ENCODE measurements at regions not wholly inside any gene's neighbourhood (a gene's known extent, or its start where the extent isn't known, plus 50 kb on each side); places are given as distances from the start of the nearest gene placed in this dataset.

GRCh38 chr3:95437409-95437808 is 1374.5 kb downstream of the NSUN3 start:
- Histone ChIP-seq H3K4me1 (ENCODE audit: low read length) (no peaks in the 10 kb centered on the region), H3K36me3 (replicated peaks; ENCODE audit: low read depth, low read length) (no peaks in the 10 kb centered on the region), H2AFZ (ENCODE audit: low read depth, low read length) (no peak overlapping the region), H3K79me2 (ENCODE audit: low read length) (no peaks in the 10 kb centered on the region), H3K27me3 (ENCODE audit: low read depth, low read length) (no peaks in the 10 kb centered on the region), H3K4me3 (ENCODE audit: low read length) (no peak overlapping the region), H3K27ac (ENCODE audit: low read length) (no peak overlapping the region), H3K9ac (ENCODE audit: low read length) (no peak overlapping the region), H3K4me2 (ENCODE audit: low read length) (no peak overlapping the region), H4K20me1 (ENCODE audit: insufficient read depth, low read length) (no peaks in the 10 kb centered on the region), H3K9me3 (ENCODE audit: insufficient read depth, low read length) (no peaks in the 10 kb centered on the region)
- TF ChIP-seq EZH2phosphoT487 (IDR thresholded peaks at IDR 0.05; ENCODE audit: low read depth) = no peak
- no peak for TF ChIP-seq CTCF (IDR thresholded peaks at IDR 0.05; ENCODE audit: low read depth, low read length)

GRCh38 chr3:95438274-95438673 is 1375.4 kb downstream of the NSUN3 start:
- no peaks in the 10 kb centered on the region for H3K9me3 ChIP-seq (ENCODE audit: insufficient read depth, low read length)
- no peaks in the 10 kb centered on the region for H3K4me1 ChIP-seq (ENCODE audit: low read length)
- H3K9ac ChIP-seq (ENCODE audit: low read length) = no peak overlapping the region
- no peaks in the 10 kb centered on the region for H3K79me2 ChIP-seq (ENCODE audit: low read length)
- H3K36me3 ChIP-seq (replicated peaks; ENCODE audit: low read depth, low read length) = no peaks in the 10 kb centered on the region
- no peak overlapping the region for H3K4me2 ChIP-seq (ENCODE audit: low read length)
- no peaks in the 10 kb centered on the region for H4K20me1 ChIP-seq (ENCODE audit: insufficient read depth, low read length)
- H3K4me3 ChIP-seq (ENCODE audit: low read length) = no peak overlapping the region
- no peak overlapping the region for H3K27ac ChIP-seq (ENCODE audit: low read length)
- no peak overlapping the region for H2AFZ ChIP-seq (ENCODE audit: low read depth, low read length)
- H3K27me3 ChIP-seq (ENCODE audit: low read depth, low read length) = no peaks in the 10 kb centered on the region
- TF ChIP-seq EZH2phosphoT487 (IDR thresholded peaks at IDR 0.05; ENCODE audit: low read depth) = no peak
- no peak for TF ChIP-seq CTCF (IDR thresholded peaks at IDR 0.05; ENCODE audit: low read depth, low read length)

- H3K9me3 ChIP-seq (ENCODE audit: insufficient read depth, low read length) = no peaks in the 10 kb centered on the region
- H3K27ac ChIP-seq (ENCODE audit: low read length) = no peak overlapping the region
- no peaks in the 10 kb centered on the region for H4K20me1 ChIP-seq (ENCODE audit: insufficient read depth, low read length)
- no peak overlapping the region for H3K4me3 ChIP-seq (ENCODE audit: low read length)
- H3K9ac ChIP-seq (ENCODE audit: low read length) = no peak overlapping the region
- no peaks in the 10 kb centered on the region for H3K27me3 ChIP-seq (ENCODE audit: low read depth, low read length)
- H3K4me2 ChIP-seq (ENCODE audit: low read length) = no peak overlapping the region
- H2AFZ ChIP-seq (ENCODE audit: low read depth, low read length) = no peak overlapping the region
- H3K79me2 ChIP-seq (ENCODE audit: low read length) = no peaks in the 10 kb centered on the region
- TF ChIP-seq EZH2phosphoT487 (IDR thresholded peaks at IDR 0.05; ENCODE audit: low read depth) = no peak
- TF ChIP-seq CTCF (IDR thresholded peaks at IDR 0.05; ENCODE audit: low read depth, low read length) = no peak
- no peaks in the 10 kb centered on the region for H3K4me1 ChIP-seq (ENCODE audit: low read length)
- no peaks in the 10 kb centered on the region for H3K36me3 ChIP-seq (replicated peaks; ENCODE audit: low read depth, low read length)
Measured at GRCh38 chr3:95442766-95443165, 1371.6 kb upstream of the EPHA6 start.

- H3K27me3 ChIP-seq (ENCODE audit: low read depth, low read length) = no peaks in the 10 kb centered on the region
- no peak overlapping the region for H2AFZ ChIP-seq (ENCODE audit: low read depth, low read length)
- no peak overlapping the region for H3K4me2 ChIP-seq (ENCODE audit: low read length)
- H3K27ac ChIP-seq (ENCODE audit: low read length) = no peak overlapping the region
- no peaks in the 10 kb centered on the region for H3K36me3 ChIP-seq (replicated peaks; ENCODE audit: low read depth, low read length)
- H3K4me3 ChIP-seq (ENCODE audit: low read length) = no peak overlapping the region
- no peaks in the 10 kb centered on the region for H3K9me3 ChIP-seq (ENCODE audit: insufficient read depth, low read length)
- no peaks in the 10 kb centered on the region for H4K20me1 ChIP-seq (ENCODE audit: insufficient read depth, low read length)
- TF ChIP-seq EZH2phosphoT487 (IDR thresholded peaks at IDR 0.05; ENCODE audit: low read depth) (no peak), CTCF (IDR thresholded peaks at IDR 0.05; ENCODE audit: low read depth, low read length) (no peak)
- H3K4me1 ChIP-seq (ENCODE audit: low read length) = no peaks in the 10 kb centered on the region
- H3K9ac ChIP-seq (ENCODE audit: low read length) = no peak overlapping the region
- no peaks in the 10 kb centered on the region for H3K79me2 ChIP-seq (ENCODE audit: low read length)
Measured at GRCh38 chr3:95449841-95450240, 1364.6 kb upstream of the EPHA6 start.
